GM19099 (cell line): ENCODE measurements at regions not wholly inside any gene's neighbourhood (a gene's known extent, or its start where the extent isn't known, plus 50 kb on each side); places are given as distances from the start of the nearest gene placed in this dataset.

Experiments
- POLR2A ChIP-seq: IDR thresholded peaks from 3 replicates; pipeline ENCODE4 v1.6.1; 2011; ENCODE audit warnings: low read depth; ENCODE audit not compliant: insufficient read length; ENCODE audit errors: extremely low read depth

- TF ChIP-seq POLR2A = no peak
These were observed 121.2 kb downstream of the SPP2 start for GRCh38 chr2:234171666-234172065.

DNA sequence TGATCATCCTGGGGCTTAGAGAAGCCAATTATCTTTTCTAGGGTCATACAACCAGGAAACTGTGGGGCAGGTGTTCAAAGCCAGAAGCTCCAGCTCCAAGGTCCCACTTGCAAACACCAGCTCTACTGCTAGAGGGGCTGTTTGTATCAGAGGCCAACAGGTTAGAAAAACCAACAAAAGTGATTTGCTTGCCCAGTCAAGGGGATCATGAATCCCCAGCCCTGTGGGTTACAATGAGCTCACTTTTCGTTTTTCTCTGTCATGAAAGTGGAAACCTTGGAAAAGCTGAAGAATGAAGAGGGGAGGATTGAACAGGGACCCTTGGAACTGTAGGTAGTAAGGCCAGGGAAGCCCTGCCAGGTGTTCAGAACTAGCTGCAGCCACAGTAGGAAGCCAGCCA lies 119.2 kb downstream of the SPP2 start:
- TF ChIP-seq POLR2A = no peak

DNA sequence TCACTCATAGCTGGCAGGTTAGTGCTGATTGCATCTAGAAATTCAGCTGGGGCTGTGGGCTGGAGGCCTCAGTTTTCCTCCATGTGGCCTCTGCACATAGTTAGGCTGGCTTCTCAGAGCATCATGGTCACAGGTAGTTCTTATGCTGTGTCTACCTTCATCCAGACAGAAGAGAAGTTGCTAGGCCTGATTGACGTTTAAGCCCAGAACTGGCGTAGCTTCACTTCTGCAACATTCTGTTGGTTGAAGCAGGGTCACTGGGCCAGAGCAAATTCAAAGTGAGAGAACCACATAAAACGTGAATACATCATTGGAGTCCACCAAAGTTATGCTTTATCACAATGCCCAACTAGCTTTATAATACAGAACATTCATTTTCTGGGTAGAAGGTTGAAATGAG lies 116.0 kb downstream of the SPP2 start:
- TF ChIP-seq POLR2A = no peak

DNA sequence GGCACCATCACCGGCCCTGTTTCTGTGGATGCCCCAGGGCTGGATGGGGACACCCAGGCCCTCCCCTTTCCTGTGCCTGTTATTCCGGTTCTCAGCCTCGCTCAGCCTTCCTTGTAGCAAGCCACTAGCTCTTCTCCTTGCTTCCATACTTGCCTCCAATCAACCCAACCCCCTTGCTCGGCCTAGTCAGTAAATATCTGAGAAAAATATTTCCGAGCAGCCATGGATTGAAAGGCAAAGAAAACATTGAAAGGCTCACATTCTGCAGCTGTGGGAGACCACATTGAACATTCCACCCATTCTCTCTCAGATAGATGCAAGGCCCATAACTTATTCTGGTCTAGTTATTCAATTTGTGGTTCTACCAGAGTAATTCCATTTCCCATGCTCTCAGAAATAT lies 114.9 kb downstream of the SPP2 start:
- no peak for TF ChIP-seq POLR2A

- TF ChIP-seq POLR2A = no peak
These were observed 114.3 kb downstream of the SPP2 start for GRCh38 chr2:234164493-234165413.

GRCh38 chr2:234163510-234164045 lies 113.1 kb downstream of the SPP2 start:
- TF ChIP-seq POLR2A = no peak

GRCh38 chr2:234162861-234163260 lies 112.4 kb downstream of the SPP2 start:
- TF ChIP-seq POLR2A = no peak

DNA sequence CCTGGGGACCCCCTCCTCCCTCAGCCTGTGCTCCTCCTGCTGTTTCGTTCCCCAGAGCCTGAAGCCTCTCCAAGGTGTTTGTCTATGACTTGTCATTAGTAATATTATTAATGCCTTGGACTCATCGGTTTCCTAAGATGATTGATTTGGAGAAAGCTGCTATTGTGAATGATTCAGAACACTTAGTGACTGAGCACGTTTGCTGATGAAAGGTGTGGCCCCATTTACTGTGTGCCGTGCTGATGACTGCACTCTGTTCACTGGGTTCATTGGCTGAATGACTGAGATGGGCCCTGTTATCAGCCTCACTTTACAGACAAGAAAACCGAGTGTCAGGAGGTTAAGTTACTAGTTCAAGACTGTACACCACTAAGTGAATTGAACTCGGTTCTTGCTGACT lies 111.4 kb downstream of the SPP2 start:
- no peak for TF ChIP-seq POLR2A

DNA sequence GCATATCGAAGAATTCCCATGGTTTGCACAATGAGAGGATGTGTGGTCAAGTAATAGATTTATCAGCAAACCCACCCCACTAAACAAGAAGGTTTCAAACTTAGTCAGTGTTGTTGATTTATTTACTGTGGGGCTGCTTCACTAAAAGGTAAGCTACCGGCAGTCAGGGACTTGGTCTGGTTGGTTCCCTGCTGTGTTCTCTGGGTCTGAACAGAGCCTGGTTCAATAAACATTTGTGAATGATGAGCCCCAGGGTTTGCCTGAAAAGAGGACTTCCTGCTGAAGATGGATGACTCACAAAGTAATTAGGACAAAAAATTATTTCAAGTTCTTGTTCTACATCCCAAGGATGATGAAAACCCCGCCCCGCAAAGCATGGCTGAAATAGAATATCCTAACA lies 108.3 kb downstream of the SPP2 start:
- no peak for TF ChIP-seq POLR2A

DNA sequence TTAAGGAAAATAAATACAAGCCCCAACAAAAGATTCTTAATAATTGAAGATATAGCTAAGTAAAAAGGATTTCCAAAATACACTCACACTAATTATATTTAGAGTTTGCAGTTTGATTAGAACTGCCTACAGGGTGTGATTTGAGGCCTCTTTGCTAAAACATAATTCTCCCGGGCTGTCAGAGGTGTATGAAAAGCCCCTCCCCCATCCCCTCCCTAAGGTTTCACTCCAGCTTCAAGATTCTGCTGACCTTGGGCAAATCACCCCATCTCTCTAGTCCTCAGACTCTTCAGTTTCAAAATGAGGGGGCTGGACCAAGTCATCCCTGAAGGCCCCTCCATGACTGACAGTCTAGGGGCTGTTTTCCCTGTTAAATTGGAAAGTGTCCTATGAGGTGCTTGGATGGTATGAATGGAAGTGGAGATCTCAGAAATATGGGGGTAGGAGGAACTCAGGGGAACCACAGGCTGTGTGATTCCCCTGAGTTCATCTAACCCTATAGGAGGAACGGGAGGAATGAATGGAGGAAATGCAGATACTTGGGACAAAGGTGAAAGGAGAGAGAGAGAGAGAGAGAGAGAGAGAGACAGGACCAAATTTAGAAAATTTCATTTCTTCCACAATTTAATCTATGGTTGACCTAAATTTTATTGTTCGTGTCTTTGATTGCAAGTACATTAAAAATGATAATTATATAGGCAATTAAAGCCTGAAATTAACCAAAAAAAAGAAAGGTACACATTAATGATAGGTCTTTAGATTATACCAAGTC lies 107.5 kb downstream of the SPP2 start:
- TF ChIP-seq POLR2A = no peak

DNA sequence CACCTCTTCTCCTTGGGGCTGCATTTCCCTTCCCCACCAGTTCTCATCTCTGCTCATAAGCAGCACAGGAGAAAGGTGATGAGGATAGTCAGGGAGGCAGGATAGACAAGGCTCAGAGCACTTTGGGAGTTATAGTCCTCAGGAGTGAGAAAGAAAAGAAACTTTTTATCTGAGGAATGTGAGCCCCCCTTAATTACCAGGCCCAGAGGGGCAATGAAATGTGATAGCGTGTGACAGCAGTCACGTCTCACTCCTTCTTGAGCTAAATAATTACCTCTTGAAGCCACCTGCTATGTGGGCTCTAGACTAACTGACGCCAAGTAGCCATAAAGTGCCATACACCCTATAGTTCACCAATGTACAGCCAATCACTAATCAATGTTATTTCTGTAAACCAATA lies 105.8 kb downstream of the SPP2 start:
- TF ChIP-seq POLR2A = no peak

DNA sequence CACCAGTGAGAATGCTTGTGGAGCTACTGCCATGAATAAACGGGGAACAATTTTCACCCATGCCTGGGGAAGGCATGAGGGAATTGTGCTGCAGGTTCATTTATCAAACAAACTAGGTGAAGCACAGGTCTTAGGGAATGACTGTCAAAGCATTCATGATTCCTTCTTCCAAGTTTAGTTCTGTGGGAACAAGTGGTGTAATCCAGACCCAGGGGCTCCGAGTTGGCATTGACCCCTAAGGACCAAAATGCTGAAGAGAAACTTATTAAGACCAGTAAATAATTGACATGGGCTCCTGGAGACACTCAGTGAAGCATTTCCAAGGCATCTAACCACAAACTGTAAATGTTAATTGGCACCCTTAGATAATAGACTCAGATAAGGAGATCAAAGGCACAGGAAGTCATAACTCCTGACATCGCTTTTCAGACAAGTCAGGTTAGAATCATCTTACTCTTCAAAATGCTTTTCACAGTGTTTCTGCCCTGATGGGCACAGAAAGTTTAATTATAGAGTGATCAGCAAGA lies 96.9 kb downstream of the SPP2 start:
- TF ChIP-seq POLR2A = no peak

- no peak for TF ChIP-seq POLR2A
These were observed 95.8 kb downstream of the SPP2 start for GRCh38 chr2:234146087-234146826.

DNA sequence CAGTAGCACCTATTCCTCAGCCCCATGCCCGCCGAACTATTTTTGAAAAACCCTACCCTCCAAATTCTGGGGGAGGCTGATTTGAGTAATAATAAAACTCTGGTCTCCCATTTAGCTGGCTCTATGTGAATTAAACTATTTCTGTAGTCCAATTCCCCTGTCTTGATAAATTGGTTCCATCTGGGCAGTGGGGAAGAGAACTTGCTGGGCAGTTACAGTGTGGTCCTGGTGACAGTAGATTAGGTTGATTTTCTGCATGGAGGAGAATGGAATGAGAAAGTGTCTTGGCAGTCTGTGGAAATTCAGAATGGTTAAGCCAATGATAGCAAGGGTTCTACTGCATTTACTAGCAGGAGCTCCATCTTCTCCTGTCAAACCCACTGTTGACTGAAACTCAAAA lies 95.0 kb downstream of the SPP2 start:
- no peak for TF ChIP-seq POLR2A

GRCh38 chr2:234145057-234145456 lies 94.6 kb downstream of the SPP2 start:
- no peak for TF ChIP-seq POLR2A
